H54 (cell line): ENCODE measurements at regions not wholly inside any gene's neighbourhood (a gene's known extent, or its start where the extent isn't known, plus 50 kb on each side); places are given as distances from the start of the nearest gene placed in this dataset.
"Not testable (repeated sequence)": the region's sequence is repeated elsewhere in the genome, so short reads cannot be mapped to it uniquely, and the experiment has no call there.

Experiments used
- DNase-seq: peaks from one replicate; pipeline ENCODE4 v3.0.0; 2011; ENCODE audit warnings: low spot score, mixed read lengths; ENCODE audit not compliant: insufficient read length
- FAIRE-seq: peaks from 3 replicates; lab custom pipeline; 2011; peaks lifted over from hg19 to GRCh38; lab: Jason Lieb, UNC
- POLR2A ChIP-seq: IDR thresholded peaks from 2 replicates; pipeline ENCODE4 v1.6.1; 2011; ENCODE audit warnings: low read depth, mild to moderate bottlenecking, low read length

- DNase-seq (no peak), FAIRE-seq (no peak)
Observed at GRCh38 chr3:154898916-154899315, 181.2 kb upstream of the MME start.

DNA sequence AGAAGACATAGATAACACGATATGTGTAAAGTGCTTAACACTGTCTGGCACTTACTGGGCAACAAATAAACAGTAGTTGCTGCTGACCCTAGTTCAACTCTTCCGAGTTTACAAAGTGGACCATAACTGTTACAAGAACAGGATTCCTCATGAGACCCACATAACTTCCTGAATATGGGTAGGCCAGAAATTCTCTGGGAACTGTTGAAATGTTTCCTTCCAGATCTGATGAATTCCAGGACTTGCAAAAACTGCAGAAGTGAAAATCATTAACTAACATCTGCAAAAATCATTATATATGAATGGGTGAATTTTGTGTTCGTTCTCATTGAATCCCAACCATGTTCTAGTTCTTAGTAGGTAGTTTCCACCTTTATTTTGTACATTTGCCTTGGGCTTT lies 181.7 kb upstream of the MME start:
- FAIRE-seq: no peak
- no peak for DNase-seq
- no peak for TF ChIP-seq POLR2A

More at GRCh38 chr3:154898916-154899315, 181.2 kb upstream of the MME start:
- no peak for TF ChIP-seq POLR2A

DNA sequence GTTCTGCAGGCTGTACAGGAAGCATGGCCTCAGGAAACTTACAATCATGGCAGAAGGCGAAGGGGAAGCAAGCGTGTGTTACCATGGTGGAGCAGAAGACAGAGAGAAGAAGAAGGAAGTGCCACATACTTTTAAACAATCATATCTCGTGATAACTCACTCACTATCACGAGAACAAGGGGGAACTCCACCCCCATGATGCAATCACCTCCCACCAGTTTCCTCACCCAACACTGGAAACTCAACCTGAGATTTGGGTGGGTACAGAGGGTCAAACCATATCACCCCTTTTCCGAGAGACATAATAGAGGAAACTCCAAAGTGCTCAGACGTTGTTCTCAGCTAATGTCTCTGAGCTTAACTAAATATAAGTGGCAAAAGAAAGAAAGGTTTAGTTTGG lies 186.3 kb upstream of the MME start:
- no peak for FAIRE-seq
- DNase-seq: no peak
- TF ChIP-seq POLR2A: no peak

DNA sequence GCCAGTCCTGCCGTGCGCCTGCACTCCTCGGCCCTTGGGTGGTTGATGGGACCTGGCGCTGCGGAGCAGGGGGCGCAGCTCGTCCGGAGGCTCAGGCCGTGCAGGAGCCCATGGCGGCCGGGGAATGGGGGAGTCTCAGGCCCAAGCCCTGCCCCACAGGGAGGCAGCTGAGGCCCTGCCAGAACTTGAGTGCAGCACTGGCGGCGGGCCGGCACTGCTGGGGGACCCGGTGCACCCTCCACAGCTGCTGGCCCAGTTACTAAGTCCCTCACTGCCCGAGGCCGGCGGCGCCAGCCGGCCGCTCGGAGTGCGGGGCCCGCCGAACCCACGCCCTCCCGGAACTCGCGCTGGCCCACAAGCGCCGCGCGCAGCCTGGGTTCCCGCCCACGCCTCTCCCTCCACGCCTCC lies 190.9 kb upstream of the MME start:
- FAIRE-seq (no peak), DNase-seq (no peak)
- TF ChIP-seq POLR2A: no peak

DNA sequence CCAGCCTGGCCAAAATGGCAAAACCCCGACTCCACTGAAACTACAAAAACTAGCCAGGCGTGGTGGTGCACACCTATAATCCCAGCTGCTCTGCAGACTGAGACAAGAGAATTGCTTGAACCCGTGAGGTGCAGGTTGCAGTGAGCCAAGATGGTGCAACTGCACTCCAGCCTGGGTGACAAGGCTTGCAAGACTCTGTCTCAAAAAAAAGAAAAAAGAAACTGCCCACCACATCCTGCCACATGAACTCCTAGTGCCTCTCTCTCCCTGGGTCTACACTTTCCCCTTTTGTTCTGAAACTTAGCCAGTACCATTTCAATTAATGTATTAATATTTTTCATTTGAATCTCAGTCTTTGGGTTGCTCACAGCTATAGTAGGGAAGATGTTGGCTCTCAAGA lies 192.2 kb upstream of the MME start:
- FAIRE-seq (no peak), DNase-seq (no peak)
- no peak for TF ChIP-seq POLR2A

DNA sequence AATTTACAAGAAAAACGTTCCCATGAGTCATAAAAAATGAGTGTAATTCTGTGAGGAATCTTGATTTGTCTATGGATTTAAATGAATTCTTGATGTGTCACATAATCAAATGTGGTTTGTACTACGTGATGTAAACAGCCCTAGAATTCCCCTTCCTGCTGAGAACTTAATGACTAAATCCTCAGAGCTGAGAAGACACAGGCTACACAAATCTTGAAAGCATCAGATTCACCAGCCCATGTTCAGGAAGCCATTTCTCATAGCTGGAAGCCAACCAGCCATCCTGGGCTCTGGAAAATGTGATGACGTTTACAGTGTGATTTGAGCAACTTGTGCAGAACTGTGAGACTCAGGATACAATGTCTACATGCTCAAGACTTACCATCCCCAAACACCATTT lies 193.7 kb upstream of the MME start:
- TF ChIP-seq POLR2A: no peak
- FAIRE-seq (peak; percentile 100), DNase-seq (peak; percentile 46)

- FAIRE-seq (peak; percentile 67), DNase-seq (no peak)
- no peak for TF ChIP-seq POLR2A
Observed at GRCh38 chr3:154885418-154885817, 194.7 kb upstream of the MME start.

- FAIRE-seq (peak; percentile 85), DNase-seq (no peak)
- TF ChIP-seq POLR2A: no peak
Observed at GRCh38 chr3:154884952-154885351, 195.2 kb upstream of the MME start.

DNA sequence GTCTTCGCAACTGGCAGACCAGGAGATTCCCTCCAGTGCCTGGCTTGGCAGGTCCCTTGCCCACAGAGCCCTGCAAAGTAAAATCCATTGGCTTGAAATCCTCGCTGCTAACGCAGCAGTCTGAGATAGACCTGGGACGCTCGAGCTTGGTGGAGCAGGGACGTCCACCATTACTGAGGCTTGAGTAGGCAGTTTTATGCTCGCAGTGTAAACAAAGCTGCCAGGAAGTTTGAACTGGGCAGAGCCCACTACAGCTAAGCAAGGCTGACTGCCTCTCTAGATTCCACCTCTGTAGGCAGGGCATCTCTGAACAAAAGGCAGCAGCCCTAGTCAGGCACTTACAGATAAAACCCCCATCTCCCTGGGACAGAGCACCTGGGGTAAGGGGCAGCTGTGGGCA lies 205.0 kb upstream of the MME start:
- no peak for FAIRE-seq
- no peak for DNase-seq
- TF ChIP-seq POLR2A: no peak

DNA sequence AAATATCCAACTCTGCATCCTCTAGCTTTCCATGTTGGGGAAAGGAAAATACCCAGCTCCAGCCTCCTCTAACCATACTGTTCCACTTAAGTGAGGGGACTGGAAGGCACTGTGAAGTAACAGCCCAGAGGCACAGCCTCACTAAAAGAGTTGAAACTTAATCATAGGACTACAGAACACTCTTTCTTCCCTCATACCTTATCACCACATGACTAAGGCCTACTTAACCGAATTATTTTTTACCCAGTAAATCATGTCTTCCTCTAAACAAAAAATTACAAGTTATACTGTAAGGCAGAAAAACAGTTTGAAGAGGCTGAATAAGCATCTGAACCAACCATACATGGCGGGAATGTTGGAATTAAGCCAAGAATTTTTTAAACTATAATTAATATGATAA lies 207.4 kb upstream of the MME start:
- no peak for TF ChIP-seq POLR2A
- DNase-seq (no peak), FAIRE-seq (no peak)

DNA sequence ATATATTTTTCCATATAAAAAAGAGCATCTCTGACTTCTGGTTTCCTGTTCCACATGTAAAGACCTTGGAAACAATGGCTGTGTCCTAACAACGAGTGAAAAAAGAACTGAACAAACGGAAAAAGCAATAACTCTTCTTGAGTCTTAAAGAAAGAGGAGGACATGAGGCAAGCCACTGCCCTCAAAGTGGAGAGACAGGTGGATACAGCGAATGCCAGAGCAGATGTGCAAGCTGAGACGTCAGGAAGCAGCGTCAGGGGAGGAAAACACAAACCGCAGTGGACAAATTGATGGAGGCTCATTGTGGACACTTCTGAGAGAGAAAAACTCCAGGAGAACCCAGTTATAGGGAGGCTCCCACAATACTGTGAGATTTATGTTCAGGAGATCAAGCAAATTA lies 208.0 kb upstream of the MME start:
- DNase-seq (no peak), FAIRE-seq (no peak)
- no peak for TF ChIP-seq POLR2A

- DNase-seq (no peak), FAIRE-seq (no peak)
- TF ChIP-seq POLR2A: no peak
Observed at GRCh38 chr3:154864947-154865346, 215.2 kb upstream of the MME start.

GRCh38 chr3:154862265-154862664 lies 217.9 kb upstream of the MME start:
- FAIRE-seq (peak; percentile 90), DNase-seq (no peak)
- no peak for TF ChIP-seq POLR2A

GRCh38 chr3:154852998-154853397 lies 227.1 kb upstream of the MME start:
- not testable (repeated sequence) for DNase-seq, FAIRE-seq

DNA sequence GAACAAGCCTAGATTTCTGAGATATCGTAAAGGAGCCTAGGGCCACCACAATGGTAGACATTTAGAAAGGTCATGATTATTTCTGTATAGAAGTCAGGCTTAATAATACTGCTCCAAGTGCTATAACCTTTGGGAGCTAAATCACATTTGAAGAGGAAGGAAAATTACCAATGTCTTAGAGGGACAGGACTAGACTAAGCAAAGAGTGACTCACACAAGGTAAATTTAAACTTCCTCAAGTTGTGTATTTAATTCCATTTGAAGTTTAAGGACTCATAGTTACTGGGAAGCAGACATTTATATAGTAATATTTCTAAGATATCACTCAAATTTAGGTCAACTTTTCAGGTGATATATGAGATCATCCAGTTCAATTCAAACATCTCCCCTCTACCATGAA lies 227.6 kb upstream of the MME start:
- FAIRE-seq (no peak), DNase-seq (no peak)
- TF ChIP-seq POLR2A: no peak

DNA sequence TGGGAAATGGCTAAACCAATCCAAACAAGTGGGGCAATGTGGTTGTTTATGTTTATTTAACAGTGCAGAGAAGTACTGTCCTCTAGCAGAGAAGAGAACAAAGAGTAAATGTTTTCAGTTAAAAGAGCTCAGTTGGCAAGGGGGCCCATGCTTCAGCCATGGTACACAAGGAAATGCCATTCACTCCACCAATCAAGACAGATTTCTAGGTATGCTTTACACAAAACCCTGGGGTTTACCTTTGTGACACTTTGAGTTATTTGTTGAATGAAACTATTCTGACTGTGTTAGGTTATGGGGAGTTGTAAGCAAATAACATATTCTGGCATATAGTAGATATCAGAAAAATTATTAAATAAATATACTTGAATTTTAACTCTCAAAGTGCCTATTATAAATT lies 228.5 kb upstream of the MME start:
- TF ChIP-seq POLR2A: no peak

More for the DNA sequence above, 228.5 kb upstream of the MME start:
- FAIRE-seq (no peak), DNase-seq (no peak)
